Caki2 (cell line): ENCODE measurements at regions not wholly inside any gene's neighbourhood (a gene's known extent, or its start where the extent isn't known, plus 50 kb on each side); places are given as distances from the start of the nearest gene placed in this dataset.

Experiments
- DNase-seq: peaks from one replicate; pipeline ENCODE4 v3.0.0-alpha.2; 2015; ENCODE audit warnings: low read depth
- in situ Hi-C: cut with HindIII; loops from 2 replicates; pipeline ENCODE4 v1.10.0; 2016; ENCODE audit warnings: low sequenced_read_pairs, low pct_unique_long_range_greater_than_20kb, mixed read lengths

- in situ Hi-C loops, result no loop called here
- DNase-seq, result no peak
Observed at GRCh38 chr3:181561139-181562031, 150.3 kb upstream of the SOX2 start.

GRCh38 chr3:181558870-181559269, 152.9 kb upstream of the SOX2 start:
- DNase-seq, result no peak
- in situ Hi-C loops, result no loop called here

- in situ Hi-C loops, result no loop called here
- DNase-seq, result no peak
Observed at GRCh38 chr3:181555681-181556080, 156.0 kb upstream of the SOX2 start.

GRCh38 chr3:181554233-181554765, 157.4 kb upstream of the SOX2 start:
- in situ Hi-C loops, result no loop called here
- DNase-seq, result no peak

- DNase-seq, result no peak
- in situ Hi-C loops, result no loop called here
Observed at GRCh38 chr3:181549266-181549665, 162.5 kb upstream of the SOX2 start.

GRCh38 chr3:181541414-181541813, 170.3 kb upstream of the SOX2 start:
- DNase-seq, result no peak
- in situ Hi-C loops, result no loop called here

- in situ Hi-C loops, result no loop called here
- DNase-seq, result no peak
Observed at GRCh38 chr3:181534781-181535221, 176.9 kb upstream of the SOX2 start.

- DNase-seq, result no peak
- in situ Hi-C loops, result no loop called here
Observed at GRCh38 chr3:181533811-181534210, 177.9 kb upstream of the SOX2 start.

GRCh38 chr3:181530584-181530983, 181.1 kb upstream of the SOX2 start:
- DNase-seq, result no peak
- in situ Hi-C loops, result no loop called here

GRCh38 chr3:181521831-181522230, 189.9 kb upstream of the SOX2 start:
- no peak for DNase-seq
- in situ Hi-C loops, result no loop called here

GRCh38 chr3:181518222-181518621, 193.5 kb upstream of the SOX2 start:
- DNase-seq, result no peak
- in situ Hi-C loops, result no loop called here

- DNase-seq, result no peak
- in situ Hi-C loops, result no loop called here
Observed at GRCh38 chr3:181512787-181513186, 198.9 kb upstream of the SOX2 start.

- no peak for DNase-seq
- in situ Hi-C loops, result no loop called here
Observed at GRCh38 chr3:181510500-181510899, 201.2 kb upstream of the SOX2 start.

GRCh38 chr3:181497358-181497757, 214.4 kb upstream of the SOX2 start:
- no peak for DNase-seq
- in situ Hi-C loops, result no loop called here

GRCh38 chr3:181493423-181493822, 218.3 kb upstream of the SOX2 start:
- in situ Hi-C loops, result no loop called here
- no peak for DNase-seq

- DNase-seq, result no peak
Observed at GRCh38 chr3:181488536-181488935, 223.2 kb upstream of the SOX2 start.

GRCh38 chr3:181487236-181487978, 224.3 kb upstream of the SOX2 start:
- DNase-seq, result no peak
- in situ Hi-C loops, result no loop called here

More at GRCh38 chr3:181488536-181488935, 223.2 kb upstream of the SOX2 start:
- in situ Hi-C loops, result no loop called here

GRCh38 chr3:181486141-181486885, 225.4 kb upstream of the SOX2 start:
- in situ Hi-C loops, result no loop called here
- DNase-seq, result no peak

GRCh38 chr3:181484026-181484425, 227.7 kb upstream of the SOX2 start:
- in situ Hi-C loops, result no loop called here
- DNase-seq, result no peak
